Panc1 (cell line): ENCODE measurements at regions not wholly inside any gene's neighbourhood (a gene's known extent, or its start where the extent isn't known, plus 50 kb on each side); places are given as distances from the start of the nearest gene placed in this dataset.

ENCODE experiments used
- ATAC-seq: fragments of 200-7000 bp; cut with Tn5 transposase; 2 replicates; pipeline ENCODE4 v1.9.1; 2020; ENCODE audit warnings: mild to moderate bottlenecking, moderate library complexity
- BruUV-seq: library from RNA; stranded (reverse); fragments of 400-500 nt; replicated peaks from 2 replicates; lab custom pipeline; 2021; lab: Mats Ljungman, UMichigan
- CTCF ChIA-PET: fragments of 300-600 bp; sonication (Branson Sonifier 250); formaldehyde crosslinking; loops from one replicate; lab custom pipeline; 2022; ENCODE audit warnings: antibody characterized with exemption; lab: Charles Lee
- POLR2A ChIA-PET: fragments of 300-600 bp; sonication (Branson Sonifier 250); formaldehyde crosslinking; loops from one replicate; lab custom pipeline; 2022; ENCODE audit warnings: antibody characterized with exemption; lab: Charles Lee
- DNase-seq: peaks from one replicate; pipeline ENCODE4 v3.0.0-alpha.2; 2010; ENCODE audit warnings: low read depth, low spot score
- H3K27ac ChIP-seq: 2 replicates; pipeline ENCODE4 v1.5.1; 2011; ENCODE audit warnings: mild to moderate bottlenecking, low read length, inconsistent platforms
- H3K27me3 ChIP-seq: fragments of 200-500 bp; sonication (Bioruptor generic); 2 replicates; pipeline ENCODE4 v1.6.0; 2014; ENCODE audit warnings: low read length, inconsistent platforms; ENCODE audit not compliant: control insufficient read depth, insufficient read depth
- H3K36me3 ChIP-seq: fragments of 200-500 bp; sonication (Bioruptor generic); 2 replicates; pipeline ENCODE4 v1.5.1; 2014; ENCODE audit warnings: inconsistent platforms, mild to moderate bottlenecking, low read length, moderate library complexity; ENCODE audit not compliant: control insufficient read depth, insufficient read depth
- H3K4me1 ChIP-seq: 2 replicates; pipeline ENCODE4 v1.5.1; 2011; ENCODE audit warnings: inconsistent platforms, mild to moderate bottlenecking, low read length, moderate library complexity; ENCODE audit not compliant: control insufficient read depth, insufficient read depth
- H3K4me3 ChIP-seq, 2 experiments: 2 replicates each; pipeline ENCODE4 v1.5.1; 2011 to 2012; ENCODE audit warnings: low read depth in 2 of 2, low read length in 2 of 2, mild to moderate bottlenecking in 2 of 2, inconsistent platforms in 1 of 2, moderate library complexity in 1 of 2
- H3K9me3 ChIP-seq: fragments of 200-500 bp; sonication (Bioruptor generic); 2 replicates; pipeline ENCODE4 v1.5.1; 2014; ENCODE audit warnings: low read depth, mild to moderate bottlenecking, inconsistent platforms, low read length, moderate library complexity; ENCODE audit not compliant: control insufficient read depth, insufficient read depth
- POLR2AphosphoS5 ChIP-seq: IDR thresholded peaks from 2 replicates; pipeline ENCODE4 v1.6.1; 2012; ENCODE audit warnings: mild to moderate bottlenecking, low read depth, low read length, moderate library complexity
- SIN3A ChIP-seq: IDR thresholded peaks from 2 replicates; pipeline ENCODE4 v1.6.1; 2012; ENCODE audit warnings: low read depth, mild to moderate bottlenecking, low read length, moderate library complexity, borderline replicate concordance; ENCODE audit not compliant: insufficient read depth
- TCF7L2 ChIP-seq: IDR thresholded peaks from 2 replicates; pipeline ENCODE4 v1.6.1; 2011; ENCODE audit warnings: mild to moderate bottlenecking, low read depth, low read length, inconsistent platforms
- in situ Hi-C: cut with HindIII; loops from 2 replicates; pipeline ENCODE4 v1.10.0; 2016; ENCODE audit warnings: low sequenced_read_pairs, low pct_unique_long_range_greater_than_20kb
- intact Hi-C: fragments of 100-400 bp; cut with micrococcal nuclease; formaldehyde crosslinking; loops from one replicate; pipeline ENCODE4 v1.10.0; 2022; ENCODE audit not compliant: unreplicated experiment
- TF ChIP-seq, protein P1 (sequence below): fragments of 450-650 bp; IDR thresholded peaks from 2 replicates; pipeline ENCODE4 v1.5.1; 2017; ENCODE audit warnings: mild to moderate bottlenecking
- TF ChIP-seq, protein P2 (sequence below), 2 experiments: IDR thresholded peaks; 2 replicates each; pipeline ENCODE4 v1.6.1; 2011 to 2012; ENCODE audit warnings: low read depth in 2 of 2, control low read depth in 1 of 2, low read length in 1 of 2, mild to moderate bottlenecking in 1 of 2, moderate library complexity in 1 of 2; ENCODE audit not compliant: insufficient read depth in 1 of 2

DNA sequence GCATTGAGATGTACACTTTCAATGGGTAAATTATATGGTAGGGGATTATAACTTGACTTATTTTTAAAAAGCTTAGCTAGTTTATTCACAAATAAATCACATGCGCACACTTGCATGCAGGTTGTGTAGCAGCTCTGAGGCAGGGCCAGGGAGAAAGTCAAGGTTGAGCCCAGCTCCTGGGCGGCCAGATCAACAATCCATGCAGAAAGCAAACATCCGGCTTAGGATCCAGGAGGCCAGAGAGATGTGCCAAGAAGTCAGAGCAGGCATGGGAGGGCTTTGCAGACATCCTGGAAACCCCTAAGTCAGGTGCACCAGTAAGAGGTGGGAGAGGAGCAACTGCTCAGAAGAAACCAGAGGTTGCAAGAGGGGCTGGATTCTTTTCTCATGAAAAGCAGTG, 186.5 kb downstream of the AXIN2 start:
- in situ Hi-C loops (no loop called here), intact Hi-C loops (no loop called here)
- TF ChIP-seq, protein P1, sequence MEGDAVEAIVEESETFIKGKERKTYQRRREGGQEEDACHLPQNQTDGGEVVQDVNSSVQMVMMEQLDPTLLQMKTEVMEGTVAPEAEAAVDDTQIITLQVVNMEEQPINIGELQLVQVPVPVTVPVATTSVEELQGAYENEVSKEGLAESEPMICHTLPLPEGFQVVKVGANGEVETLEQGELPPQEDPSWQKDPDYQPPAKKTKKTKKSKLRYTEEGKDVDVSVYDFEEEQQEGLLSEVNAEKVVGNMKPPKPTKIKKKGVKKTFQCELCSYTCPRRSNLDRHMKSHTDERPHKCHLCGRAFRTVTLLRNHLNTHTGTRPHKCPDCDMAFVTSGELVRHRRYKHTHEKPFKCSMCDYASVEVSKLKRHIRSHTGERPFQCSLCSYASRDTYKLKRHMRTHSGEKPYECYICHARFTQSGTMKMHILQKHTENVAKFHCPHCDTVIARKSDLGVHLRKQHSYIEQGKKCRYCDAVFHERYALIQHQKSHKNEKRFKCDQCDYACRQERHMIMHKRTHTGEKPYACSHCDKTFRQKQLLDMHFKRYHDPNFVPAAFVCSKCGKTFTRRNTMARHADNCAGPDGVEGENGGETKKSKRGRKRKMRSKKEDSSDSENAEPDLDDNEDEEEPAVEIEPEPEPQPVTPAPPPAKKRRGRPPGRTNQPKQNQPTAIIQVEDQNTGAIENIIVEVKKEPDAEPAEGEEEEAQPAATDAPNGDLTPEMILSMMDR, result no peak
- TF ChIP-seq, protein P2, sequence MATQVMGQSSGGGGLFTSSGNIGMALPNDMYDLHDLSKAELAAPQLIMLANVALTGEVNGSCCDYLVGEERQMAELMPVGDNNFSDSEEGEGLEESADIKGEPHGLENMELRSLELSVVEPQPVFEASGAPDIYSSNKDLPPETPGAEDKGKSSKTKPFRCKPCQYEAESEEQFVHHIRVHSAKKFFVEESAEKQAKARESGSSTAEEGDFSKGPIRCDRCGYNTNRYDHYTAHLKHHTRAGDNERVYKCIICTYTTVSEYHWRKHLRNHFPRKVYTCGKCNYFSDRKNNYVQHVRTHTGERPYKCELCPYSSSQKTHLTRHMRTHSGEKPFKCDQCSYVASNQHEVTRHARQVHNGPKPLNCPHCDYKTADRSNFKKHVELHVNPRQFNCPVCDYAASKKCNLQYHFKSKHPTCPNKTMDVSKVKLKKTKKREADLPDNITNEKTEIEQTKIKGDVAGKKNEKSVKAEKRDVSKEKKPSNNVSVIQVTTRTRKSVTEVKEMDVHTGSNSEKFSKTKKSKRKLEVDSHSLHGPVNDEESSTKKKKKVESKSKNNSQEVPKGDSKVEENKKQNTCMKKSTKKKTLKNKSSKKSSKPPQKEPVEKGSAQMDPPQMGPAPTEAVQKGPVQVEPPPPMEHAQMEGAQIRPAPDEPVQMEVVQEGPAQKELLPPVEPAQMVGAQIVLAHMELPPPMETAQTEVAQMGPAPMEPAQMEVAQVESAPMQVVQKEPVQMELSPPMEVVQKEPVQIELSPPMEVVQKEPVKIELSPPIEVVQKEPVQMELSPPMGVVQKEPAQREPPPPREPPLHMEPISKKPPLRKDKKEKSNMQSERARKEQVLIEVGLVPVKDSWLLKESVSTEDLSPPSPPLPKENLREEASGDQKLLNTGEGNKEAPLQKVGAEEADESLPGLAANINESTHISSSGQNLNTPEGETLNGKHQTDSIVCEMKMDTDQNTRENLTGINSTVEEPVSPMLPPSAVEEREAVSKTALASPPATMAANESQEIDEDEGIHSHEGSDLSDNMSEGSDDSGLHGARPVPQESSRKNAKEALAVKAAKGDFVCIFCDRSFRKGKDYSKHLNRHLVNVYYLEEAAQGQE (IDR thresholded peaks at IDR 0.05; ENCODE audit: insufficient read depth in 1 of 2, low read depth in 2 of 2, low read length in 1 of 2), result no peak
- TF ChIP-seq POLR2AphosphoS5 (no peak), SIN3A (no peak)
- ATAC-seq, result no peak
- no peak for DNase-seq
- H3K27ac ChIP-seq, result no peak overlapping the region
- H3K36me3 ChIP-seq, result no peaks in the 10 kb centered on the region
- H3K9me3 ChIP-seq, result no peaks in the 10 kb centered on the region
- BruUV-seq, result no TSS peak
- no peaks in the 10 kb centered on the region for H3K4me1 ChIP-seq
- no peak overlapping the region for H3K4me3 ChIP-seq
- ChIA-PET CTCF (no interaction called here), POLR2A (no interaction called here)
- H3K27me3 ChIP-seq, result no peaks in the 10 kb centered on the region

DNA sequence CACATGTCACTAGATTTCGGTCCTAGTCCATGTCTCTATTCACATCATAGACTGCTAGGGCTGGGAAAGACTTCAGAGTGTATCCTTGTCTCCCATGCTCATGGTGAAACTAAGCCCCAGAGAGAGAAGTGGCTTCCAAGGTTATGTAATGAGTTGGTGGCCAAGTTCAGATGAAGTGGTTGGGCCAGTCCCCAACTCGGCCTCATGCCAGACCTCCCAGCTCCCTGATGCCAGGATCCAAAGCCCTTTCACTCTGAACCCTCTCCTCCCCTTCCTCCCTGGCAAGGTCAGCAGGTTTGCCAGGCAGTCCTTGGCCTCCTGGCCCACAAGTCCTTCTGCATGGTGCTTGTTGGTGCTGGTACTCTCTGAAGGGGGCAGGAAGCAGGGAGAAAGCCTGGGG, 189.7 kb downstream of the AXIN2 start:
- no peak for ATAC-seq
- Histone ChIP-seq H3K9me3 (no peaks in the 10 kb centered on the region), H3K4me1 (no peaks in the 10 kb centered on the region), H3K27me3 (no peaks in the 10 kb centered on the region), H3K36me3 (no peaks in the 10 kb centered on the region), H3K4me3 (no peak overlapping the region), H3K27ac (no peak overlapping the region)
- no TSS peak for BruUV-seq
- DNase-seq, result no peak
- CTCF ChIA-PET, result no interaction called here
- POLR2A ChIA-PET, result no interaction called here
- intact Hi-C loops (no loop called here), in situ Hi-C loops (no loop called here)
- TF ChIP-seq SIN3A, result no peak
- TF ChIP-seq TCF7L2, result no peak
- TF ChIP-seq, protein P1, result no peak

DNA sequence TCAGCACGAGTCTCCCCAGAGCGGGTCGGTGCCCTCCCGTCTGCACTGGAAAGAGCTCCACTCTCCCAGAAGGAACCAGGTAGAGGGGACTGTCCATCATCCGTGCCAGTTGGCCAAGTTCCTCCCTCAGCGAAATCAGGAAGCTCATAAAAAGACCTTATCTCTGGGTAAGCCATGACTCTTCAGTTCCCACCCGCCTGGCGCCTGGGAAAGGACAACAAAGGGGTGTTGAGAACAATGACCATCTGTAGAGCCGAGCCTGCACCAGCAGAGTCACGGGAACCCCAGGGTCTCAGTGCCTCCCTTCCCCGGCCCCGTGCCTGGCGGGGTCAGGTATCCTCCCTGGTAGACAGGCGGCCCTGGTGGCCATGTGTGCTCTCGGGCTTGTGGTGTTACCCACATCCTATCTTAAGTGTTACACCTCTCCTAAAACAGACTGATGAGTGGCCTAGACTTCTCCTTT, 190.7 kb downstream of the AXIN2 start:
- Histone ChIP-seq H3K27me3 (no peaks in the 10 kb centered on the region), H3K36me3 (no peaks in the 10 kb centered on the region), H3K27ac (no peak overlapping the region), H3K9me3 (no peaks in the 10 kb centered on the region), H3K4me3 (no peak overlapping the region), H3K4me1 (no peaks in the 10 kb centered on the region)
- no TSS peak for BruUV-seq
- DNase-seq (no peak), ATAC-seq (no peak)
- in situ Hi-C loops, result no loop called here
- no peak for TF ChIP-seq SIN3A
- TF ChIP-seq POLR2AphosphoS5, result no peak
- TF ChIP-seq, protein P2 (IDR thresholded peaks at IDR 0.05; ENCODE audit: insufficient read depth in 1 of 2, low read depth in 2 of 2, low read length in 1 of 2), result no peak
- no peak for TF ChIP-seq TCF7L2
- TF ChIP-seq, protein P1, result no peak
- POLR2A ChIA-PET, result no interaction called here
- CTCF ChIA-PET, result no interaction called here
- intact Hi-C loops, result no loop called here
